H9 (cell line): ENCODE measurements at regions not wholly inside any gene's neighbourhood (a gene's known extent, or its start where the extent isn't known, plus 50 kb on each side); places are given as distances from the start of the nearest gene placed in this dataset.

Source experiments
- DNase-seq: peaks from one replicate; pipeline ENCODE4 v3.0.0-alpha.2; 2017
- H2AFZ ChIP-seq: one replicate; pipeline ENCODE4 v1.6.1; 2013; ENCODE audit warnings: mild to moderate bottlenecking, low read length, control low read depth, moderate library complexity
- H2AK5ac ChIP-seq: 2 replicates; pipeline ENCODE4 v1.6.1; 2013; ENCODE audit warnings: low read length, control low read depth, mixed read lengths; ENCODE audit not compliant: insufficient read length
- H2BK120ac ChIP-seq: one replicate; pipeline ENCODE4 v1.6.1; 2013; ENCODE audit warnings: low read depth, mild to moderate bottlenecking, low read length, control low read depth, inconsistent platforms; ENCODE audit not compliant: poor library complexity, severe bottlenecking
- H2BK12ac ChIP-seq: 2 replicates; pipeline ENCODE4 v1.6.1; 2013; ENCODE audit warnings: low read length, control low read depth, mixed read lengths, low read depth; ENCODE audit not compliant: insufficient read length
- H2BK15ac ChIP-seq: 2 replicates; pipeline ENCODE4 v1.6.1; 2013; ENCODE audit warnings: low read depth, low read length, control low read depth
- H2BK20ac ChIP-seq: one replicate; pipeline ENCODE4 v1.6.1; 2013; ENCODE audit warnings: low read depth, mild to moderate bottlenecking, low read length, control low read depth, inconsistent platforms; ENCODE audit not compliant: poor library complexity, severe bottlenecking
- H2BK5ac ChIP-seq: 2 replicates; pipeline ENCODE4 v1.6.1; 2013; ENCODE audit warnings: low read length, control low read depth, mixed read lengths; ENCODE audit not compliant: insufficient read length
- H3K14ac ChIP-seq: 2 replicates; pipeline ENCODE4 v1.6.1; 2013; ENCODE audit warnings: low read length, control low read depth; ENCODE audit not compliant: insufficient read depth
- H3K18ac ChIP-seq: 2 replicates; pipeline ENCODE4 v1.6.1; 2013; ENCODE audit warnings: low read depth, mild to moderate bottlenecking, mixed read lengths, low read length, control low read depth; ENCODE audit not compliant: insufficient read length
- H3K23ac ChIP-seq: 2 replicates; pipeline ENCODE4 v1.6.1; 2013; ENCODE audit warnings: low read length, control low read depth, mixed read lengths, low read depth; ENCODE audit not compliant: insufficient read length
- H3K23me2 ChIP-seq: 2 replicates; pipeline ENCODE4 v1.6.1; 2013; ENCODE audit warnings: low read depth, mild to moderate bottlenecking, mixed read lengths, low read length, control low read depth; ENCODE audit not compliant: insufficient read length, poor library complexity, severe bottlenecking
- H3K27ac ChIP-seq: 2 replicates; pipeline ENCODE4 v1.5.1; 2013; ENCODE audit warnings: low read length, control low read depth, mixed read lengths, low read depth; ENCODE audit not compliant: insufficient read length
- H3K27me3 ChIP-seq: 2 replicates; pipeline ENCODE4 v1.6.1; 2013; ENCODE audit warnings: low read length, control low read depth, inconsistent platforms; ENCODE audit not compliant: insufficient read depth
- H3K4ac ChIP-seq: 2 replicates; pipeline ENCODE4 v1.6.1; 2013; ENCODE audit warnings: low read depth, mild to moderate bottlenecking, control low read depth, inconsistent platforms, low read length, moderate library complexity
- H3K4me1 ChIP-seq: 2 replicates; pipeline ENCODE4 v1.6.1; 2013; ENCODE audit warnings: low read length, control low read depth, inconsistent platforms; ENCODE audit not compliant: insufficient read depth
- H3K4me2 ChIP-seq: 2 replicates; pipeline ENCODE4 v1.6.1; 2013; ENCODE audit warnings: low read length, control low read depth, mixed read lengths; ENCODE audit not compliant: insufficient read length, insufficient read depth
- H3K56ac ChIP-seq: 2 replicates; pipeline ENCODE4 v1.6.1; 2013; ENCODE audit warnings: low read depth, mild to moderate bottlenecking, mixed read lengths, low read length, control low read depth; ENCODE audit not compliant: insufficient read length
- H3K79me1 ChIP-seq: 2 replicates; pipeline ENCODE4 v1.6.1; 2013; ENCODE audit warnings: low read depth, mild to moderate bottlenecking, moderate library complexity, low read length, control low read depth, inconsistent platforms; ENCODE audit not compliant: insufficient read depth, poor library complexity, severe bottlenecking
- H3K79me2 ChIP-seq: 2 replicates; pipeline ENCODE4 v1.6.1; 2013; ENCODE audit warnings: low read length, control low read depth, inconsistent platforms; ENCODE audit not compliant: insufficient read depth
- H3K9ac ChIP-seq: 2 replicates; pipeline ENCODE4 v1.6.1; 2013; ENCODE audit warnings: low read length, control low read depth, mixed read lengths; ENCODE audit not compliant: insufficient read length; ENCODE audit errors: extremely low read depth
- H3K9me3 ChIP-seq: one replicate; pipeline ENCODE4 v1.6.1; 2013; ENCODE audit warnings: low read depth, low read length, inconsistent platforms; ENCODE audit not compliant: control insufficient read depth
- H3T11ph ChIP-seq: one replicate; pipeline ENCODE4 v1.6.1; 2013; ENCODE audit warnings: mild to moderate bottlenecking, low read length, control low read depth, inconsistent platforms
- H4K20me1 ChIP-seq: one replicate; pipeline ENCODE4 v1.6.1; 2013; ENCODE audit not compliant: control insufficient read depth, insufficient read length, insufficient read depth
- H4K5ac ChIP-seq: 2 replicates; pipeline ENCODE4 v1.6.1; 2013; ENCODE audit warnings: low read depth, mild to moderate bottlenecking, mixed read lengths, low read length, control low read depth; ENCODE audit not compliant: insufficient read length
- H4K8ac ChIP-seq: replicated peaks from 2 replicates; pipeline ENCODE4 v1.6.1; 2013; ENCODE audit warnings: low read length, control low read depth, mixed read lengths, low read depth; ENCODE audit not compliant: insufficient read length
- H4K91ac ChIP-seq: 2 replicates; pipeline ENCODE4 v1.6.1; 2013; ENCODE audit warnings: low read depth, mild to moderate bottlenecking, moderate library complexity, mixed read lengths, low read length, control low read depth; ENCODE audit not compliant: insufficient read length
- H3K27ac Mint-ChIP-seq, 3 experiments: 2 replicates in 2 of 3; 3 replicates in 1 of 3; pipeline ENCODE4 v1.8.0; 2020 to 2021; ENCODE audit warnings: mixed read lengths in 3 of 3, mild to moderate bottlenecking in 1 of 3, moderate library complexity in 1 of 3
- H3K27me3 Mint-ChIP-seq: 2 replicates; pipeline ENCODE4 v1.8.0; 2021; ENCODE audit warnings: low read depth, mild to moderate bottlenecking, moderate library complexity, mixed read lengths
- H3K36me3 Mint-ChIP-seq, 3 experiments: 2 replicates in 2 of 3; 3 replicates in 1 of 3; pipeline ENCODE4 v1.8.0; 2020 to 2021; ENCODE audit warnings: low read depth in 3 of 3, mixed read lengths in 3 of 3; ENCODE audit not compliant: insufficient read depth in 1 of 3
- H3K4me1 Mint-ChIP-seq, 2 experiments: 2 replicates each; pipeline ENCODE4 v1.8.0; 2020; ENCODE audit warnings: mixed read lengths in 2 of 2
- H3K4me3 Mint-ChIP-seq, 2 experiments: 2 replicates in 1 of 2; 3 replicates in 1 of 2; pipeline ENCODE4 v1.8.0; 2020 to 2021; ENCODE audit warnings: mild to moderate bottlenecking in 2 of 2, mixed read lengths in 2 of 2, moderate library complexity in 1 of 2
- H3K9me3 Mint-ChIP-seq, 2 experiments: 2 replicates in 1 of 2; 3 replicates in 1 of 2; pipeline ENCODE4 v1.8.0; 2020; ENCODE audit warnings: mild to moderate bottlenecking in 2 of 2, mixed read lengths in 2 of 2, moderate library complexity in 1 of 2
- CTCF ChIP-seq: fragments of 200-600 bp; sonication (generic); conservative IDR thresholded peaks from 3 replicates; pipeline ENCODE4 v1.8.0; 2021; ENCODE audit warnings: antibody characterized with exemption, mild to moderate bottlenecking
- WGBS: extraction: QIAGEN DNeasy Blood & Tissue Kit; methylation state at CpG from one replicate; pipeline ENCODE4 v1.1.7; 2013; ENCODE audit warnings: missing lambda C conversion rate, low lambda C conversion rate, mixed read lengths; ENCODE audit not compliant: insufficient read length; ENCODE audit errors: extremely low coverage; 5-methylcytosine and 5-hydroxymethylcytosine counted together

- H3K4me1 ChIP-seq: no peaks in the 10 kb centered on the region
- no peak overlapping the region for H2AK5ac ChIP-seq
- peaks cover 5% of the 10 kb centered on the region for H3K79me1 ChIP-seq
- no peak overlapping the region for H4K91ac ChIP-seq
- peaks cover 5% of the 10 kb centered on the region for H3K23me2 ChIP-seq
- no peak overlapping the region for H4K8ac ChIP-seq
- Mint-ChIP-seq H3K27ac (peak overlapping the region in 2 of 3 experiments; percentile 93 to 96; a peak in 2 of 7 replicates), H3K27me3 (no peaks in the 10 kb centered on the region), H3K4me1 (peaks cover 21 to 27% of the 10 kb centered on the region in 2 experiments), H3K36me3 (peaks cover under 1 to 11% (median under 1%) of the 10 kb centered on the region in 3 experiments; a peak in 5 of 7 replicates), H3K9me3 (no peaks in the 10 kb centered on the region; a peak in 1 of 5 replicates), H3K4me3 (peak overlapping the region; percentile 90 to 95)
- H3K9me3 ChIP-seq: no peaks in the 10 kb centered on the region
- no peak overlapping the region for H3K23ac ChIP-seq
- H3K56ac ChIP-seq: no peak overlapping the region
- H2BK20ac ChIP-seq: no peak overlapping the region
- H3K4ac ChIP-seq: no peak overlapping the region
- H4K5ac ChIP-seq: no peak overlapping the region
- H3K79me2 ChIP-seq: peaks cover 28% of the 10 kb centered on the region; the same call in 1 of the 2 replicates
- H2BK15ac ChIP-seq: no peak overlapping the region
- no peak for DNase-seq
- no peak overlapping the region for H2BK5ac ChIP-seq
- no peak for TF ChIP-seq CTCF
- H3K14ac ChIP-seq: no peak overlapping the region
- no peak overlapping the region for H3T11ph ChIP-seq
- no peak overlapping the region for H2BK12ac ChIP-seq
- peak overlapping the region; percentile 90 for H3K4me2 ChIP-seq
- peak overlapping the region; percentile 80 for H3K9ac ChIP-seq
- no peak overlapping the region for H2AFZ ChIP-seq
- no peaks in the 10 kb centered on the region for H4K20me1 ChIP-seq
- no peaks in the 10 kb centered on the region for H3K27me3 ChIP-seq
- no peak overlapping the region for H3K18ac ChIP-seq
- H3K27ac ChIP-seq: no peak overlapping the region
- no peak overlapping the region for H2BK120ac ChIP-seq
- no CpG with 5 or more reads among the region's 16 CpGs for WGBS
These were observed 115.9 kb upstream of the GRK3 start for GRCh38 chr22:25448435-25449051.
